H1 (cell line): ENCODE measurements at regions not wholly inside any gene's neighbourhood (a gene's known extent, or its start where the extent isn't known, plus 50 kb on each side); places are given as distances from the start of the nearest gene placed in this dataset.

ENCODE experiments used
- TF ChIP-seq, protein P1 (sequence below): fragments of 300-600 bp; sonication (generic); IDR thresholded peaks from 2 replicates; pipeline ENCODE4 v1.7.1; 2012; ENCODE audit warnings: low read length, moderate library complexity, mild to moderate bottlenecking, inconsistent platforms; ENCODE audit not compliant: insufficient replicate concordance

DNA sequence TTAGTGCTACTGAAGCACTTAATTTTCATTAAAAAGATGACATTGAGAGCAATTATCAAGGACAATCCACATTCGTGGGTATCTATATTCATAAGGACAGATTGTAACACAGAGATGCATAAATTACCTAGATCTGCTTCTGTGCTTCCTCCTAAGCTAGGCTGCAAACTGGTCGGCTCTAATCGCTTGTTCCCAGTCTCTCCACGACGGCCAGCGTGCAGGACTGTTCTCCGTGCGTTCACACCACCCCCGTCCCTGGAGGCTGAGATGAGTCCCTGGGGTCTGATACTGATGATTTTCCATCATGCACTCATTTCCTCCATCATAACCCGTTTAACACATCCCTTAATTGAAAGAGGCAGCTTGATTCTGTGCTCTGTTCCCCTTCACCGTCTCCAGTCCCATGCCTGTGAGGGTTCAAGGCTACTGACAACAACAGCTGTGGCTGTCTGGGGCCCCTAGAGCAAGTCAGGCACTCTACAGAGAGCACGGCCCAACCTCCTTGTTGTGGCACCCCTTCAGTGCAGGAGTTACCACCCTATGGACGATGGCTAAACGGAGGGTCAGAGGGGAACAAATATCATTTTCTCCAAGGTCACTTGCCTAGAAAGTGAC, 469.6 kb downstream of the NPHP4 start (continued):
- TF ChIP-seq, protein P1, sequence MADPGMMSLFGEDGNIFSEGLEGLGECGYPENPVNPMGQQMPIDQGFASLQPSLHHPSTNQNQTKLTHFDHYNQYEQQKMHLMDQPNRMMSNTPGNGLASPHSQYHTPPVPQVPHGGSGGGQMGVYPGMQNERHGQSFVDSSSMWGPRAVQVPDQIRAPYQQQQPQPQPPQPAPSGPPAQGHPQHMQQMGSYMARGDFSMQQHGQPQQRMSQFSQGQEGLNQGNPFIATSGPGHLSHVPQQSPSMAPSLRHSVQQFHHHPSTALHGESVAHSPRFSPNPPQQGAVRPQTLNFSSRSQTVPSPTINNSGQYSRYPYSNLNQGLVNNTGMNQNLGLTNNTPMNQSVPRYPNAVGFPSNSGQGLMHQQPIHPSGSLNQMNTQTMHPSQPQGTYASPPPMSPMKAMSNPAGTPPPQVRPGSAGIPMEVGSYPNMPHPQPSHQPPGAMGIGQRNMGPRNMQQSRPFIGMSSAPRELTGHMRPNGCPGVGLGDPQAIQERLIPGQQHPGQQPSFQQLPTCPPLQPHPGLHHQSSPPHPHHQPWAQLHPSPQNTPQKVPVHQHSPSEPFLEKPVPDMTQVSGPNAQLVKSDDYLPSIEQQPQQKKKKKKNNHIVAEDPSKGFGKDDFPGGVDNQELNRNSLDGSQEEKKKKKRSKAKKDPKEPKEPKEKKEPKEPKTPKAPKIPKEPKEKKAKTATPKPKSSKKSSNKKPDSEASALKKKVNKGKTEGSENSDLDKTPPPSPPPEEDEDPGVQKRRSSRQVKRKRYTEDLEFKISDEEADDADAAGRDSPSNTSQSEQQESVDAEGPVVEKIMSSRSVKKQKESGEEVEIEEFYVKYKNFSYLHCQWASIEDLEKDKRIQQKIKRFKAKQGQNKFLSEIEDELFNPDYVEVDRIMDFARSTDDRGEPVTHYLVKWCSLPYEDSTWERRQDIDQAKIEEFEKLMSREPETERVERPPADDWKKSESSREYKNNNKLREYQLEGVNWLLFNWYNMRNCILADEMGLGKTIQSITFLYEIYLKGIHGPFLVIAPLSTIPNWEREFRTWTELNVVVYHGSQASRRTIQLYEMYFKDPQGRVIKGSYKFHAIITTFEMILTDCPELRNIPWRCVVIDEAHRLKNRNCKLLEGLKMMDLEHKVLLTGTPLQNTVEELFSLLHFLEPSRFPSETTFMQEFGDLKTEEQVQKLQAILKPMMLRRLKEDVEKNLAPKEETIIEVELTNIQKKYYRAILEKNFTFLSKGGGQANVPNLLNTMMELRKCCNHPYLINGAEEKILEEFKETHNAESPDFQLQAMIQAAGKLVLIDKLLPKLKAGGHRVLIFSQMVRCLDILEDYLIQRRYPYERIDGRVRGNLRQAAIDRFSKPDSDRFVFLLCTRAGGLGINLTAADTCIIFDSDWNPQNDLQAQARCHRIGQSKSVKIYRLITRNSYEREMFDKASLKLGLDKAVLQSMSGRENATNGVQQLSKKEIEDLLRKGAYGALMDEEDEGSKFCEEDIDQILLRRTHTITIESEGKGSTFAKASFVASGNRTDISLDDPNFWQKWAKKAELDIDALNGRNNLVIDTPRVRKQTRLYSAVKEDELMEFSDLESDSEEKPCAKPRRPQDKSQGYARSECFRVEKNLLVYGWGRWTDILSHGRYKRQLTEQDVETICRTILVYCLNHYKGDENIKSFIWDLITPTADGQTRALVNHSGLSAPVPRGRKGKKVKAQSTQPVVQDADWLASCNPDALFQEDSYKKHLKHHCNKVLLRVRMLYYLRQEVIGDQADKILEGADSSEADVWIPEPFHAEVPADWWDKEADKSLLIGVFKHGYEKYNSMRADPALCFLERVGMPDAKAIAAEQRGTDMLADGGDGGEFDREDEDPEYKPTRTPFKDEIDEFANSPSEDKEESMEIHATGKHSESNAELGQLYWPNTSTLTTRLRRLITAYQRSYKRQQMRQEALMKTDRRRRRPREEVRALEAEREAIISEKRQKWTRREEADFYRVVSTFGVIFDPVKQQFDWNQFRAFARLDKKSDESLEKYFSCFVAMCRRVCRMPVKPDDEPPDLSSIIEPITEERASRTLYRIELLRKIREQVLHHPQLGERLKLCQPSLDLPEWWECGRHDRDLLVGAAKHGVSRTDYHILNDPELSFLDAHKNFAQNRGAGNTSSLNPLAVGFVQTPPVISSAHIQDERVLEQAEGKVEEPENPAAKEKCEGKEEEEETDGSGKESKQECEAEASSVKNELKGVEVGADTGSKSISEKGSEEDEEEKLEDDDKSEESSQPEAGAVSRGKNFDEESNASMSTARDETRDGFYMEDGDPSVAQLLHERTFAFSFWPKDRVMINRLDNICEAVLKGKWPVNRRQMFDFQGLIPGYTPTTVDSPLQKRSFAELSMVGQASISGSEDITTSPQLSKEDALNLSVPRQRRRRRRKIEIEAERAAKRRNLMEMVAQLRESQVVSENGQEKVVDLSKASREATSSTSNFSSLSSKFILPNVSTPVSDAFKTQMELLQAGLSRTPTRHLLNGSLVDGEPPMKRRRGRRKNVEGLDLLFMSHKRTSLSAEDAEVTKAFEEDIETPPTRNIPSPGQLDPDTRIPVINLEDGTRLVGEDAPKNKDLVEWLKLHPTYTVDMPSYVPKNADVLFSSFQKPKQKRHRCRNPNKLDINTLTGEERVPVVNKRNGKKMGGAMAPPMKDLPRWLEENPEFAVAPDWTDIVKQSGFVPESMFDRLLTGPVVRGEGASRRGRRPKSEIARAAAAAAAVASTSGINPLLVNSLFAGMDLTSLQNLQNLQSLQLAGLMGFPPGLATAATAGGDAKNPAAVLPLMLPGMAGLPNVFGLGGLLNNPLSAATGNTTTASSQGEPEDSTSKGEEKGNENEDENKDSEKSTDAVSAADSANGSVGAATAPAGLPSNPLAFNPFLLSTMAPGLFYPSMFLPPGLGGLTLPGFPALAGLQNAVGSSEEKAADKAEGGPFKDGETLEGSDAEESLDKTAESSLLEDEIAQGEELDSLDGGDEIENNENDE, result no peak
